ENCODE measurements at regions not wholly inside any gene's neighbourhood (a gene's known extent, or its start where the extent isn't known, plus 50 kb on each side); places are given as distances from the start of the nearest gene placed in this dataset.

DNA sequence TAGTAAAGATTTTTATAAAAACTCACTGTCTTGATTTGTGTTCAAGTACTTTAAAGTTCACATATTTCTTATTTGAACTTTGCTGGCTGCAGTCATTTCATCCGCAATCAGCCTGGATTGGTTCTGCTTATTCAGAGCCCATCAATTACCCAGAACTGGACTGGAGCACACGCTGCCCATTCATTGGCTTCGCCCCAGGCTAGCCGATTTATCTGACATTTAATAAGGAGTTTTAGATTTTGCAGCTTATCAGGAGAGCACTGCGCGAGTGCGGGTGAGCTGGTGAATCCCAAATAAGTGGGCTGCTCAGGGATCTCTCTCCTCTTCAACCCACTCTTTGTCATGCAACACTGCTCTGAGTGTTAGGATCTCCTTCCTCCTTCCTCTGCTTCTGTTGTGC is 166.0 kb upstream of the GPR26 start:
- ATAC-seq (no peak), DNase-seq (ENCODE audit: low spot score) (no peak)
- intact Hi-C loops (cut with DNase I), result no loop called here

DNA sequence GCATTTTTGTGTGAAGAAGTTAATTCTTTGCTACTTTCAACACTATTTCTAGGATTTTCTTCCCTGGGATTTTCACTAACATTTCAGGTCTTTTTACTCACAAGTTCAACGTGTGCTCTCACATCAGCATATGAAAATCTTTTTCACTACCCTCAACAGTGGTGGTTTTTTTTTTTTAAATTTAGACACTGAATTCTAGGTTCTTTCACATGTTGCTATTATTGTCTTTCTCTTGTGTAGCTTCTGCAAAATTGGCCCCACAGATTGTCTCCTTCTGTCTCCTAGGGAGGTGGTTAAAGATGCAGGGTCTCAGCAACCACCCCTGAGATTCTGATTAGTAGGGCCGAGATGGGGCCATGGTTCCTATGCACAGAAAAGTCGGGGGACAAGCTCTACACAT is 165.0 kb upstream of the GPR26 start:
- DNase-seq (ENCODE audit: low spot score) (no peak), ATAC-seq (no peak)
- intact Hi-C loops (cut with DNase I), result no loop called here

DNA sequence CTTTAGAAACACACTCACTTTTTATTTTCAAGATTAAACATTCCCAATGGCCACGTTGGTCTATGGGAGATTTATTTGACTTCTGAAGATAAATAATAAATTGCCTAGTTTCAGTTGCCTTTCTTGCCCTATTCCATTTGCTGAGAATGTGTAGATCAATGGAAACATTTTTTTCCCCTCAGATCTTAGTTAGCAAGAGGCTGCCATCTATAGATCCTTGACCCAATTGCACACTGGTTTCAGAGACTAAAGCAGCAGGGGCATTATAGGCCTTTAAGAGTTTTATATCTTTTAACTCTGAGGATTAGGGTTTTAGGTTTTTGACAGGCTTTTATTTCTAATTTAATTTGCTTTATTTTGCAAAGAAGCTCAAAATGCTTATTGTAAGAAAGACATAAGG is 163.2 kb upstream of the GPR26 start:
- no peak for DNase-seq (ENCODE audit: low spot score)
- intact Hi-C loops (cut with DNase I), result no loop called here
- ATAC-seq, result no peak

DNA sequence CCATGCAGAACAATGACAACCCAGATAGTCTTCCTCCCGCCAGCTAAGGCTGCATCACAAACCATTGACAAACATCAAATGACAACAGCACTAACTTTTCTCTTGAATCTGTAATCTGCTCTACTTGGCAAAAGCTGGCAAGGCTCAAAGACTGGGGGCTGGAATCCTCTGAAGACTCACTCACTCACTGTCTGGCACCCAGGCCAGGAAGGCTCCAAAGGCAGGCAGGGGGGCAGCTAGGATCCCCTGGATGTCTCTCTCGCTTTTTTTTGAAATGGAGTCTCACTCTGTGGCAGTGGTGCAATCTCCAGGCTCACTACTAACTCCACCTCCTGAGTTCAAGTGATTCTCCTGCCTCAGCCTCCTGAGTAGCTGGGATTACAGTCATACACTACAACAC is 159.7 kb upstream of the GPR26 start:
- intact Hi-C loops (cut with DNase I), result no loop called here
- DNase-seq (ENCODE audit: low spot score) (no peak), ATAC-seq (no peak)

DNA sequence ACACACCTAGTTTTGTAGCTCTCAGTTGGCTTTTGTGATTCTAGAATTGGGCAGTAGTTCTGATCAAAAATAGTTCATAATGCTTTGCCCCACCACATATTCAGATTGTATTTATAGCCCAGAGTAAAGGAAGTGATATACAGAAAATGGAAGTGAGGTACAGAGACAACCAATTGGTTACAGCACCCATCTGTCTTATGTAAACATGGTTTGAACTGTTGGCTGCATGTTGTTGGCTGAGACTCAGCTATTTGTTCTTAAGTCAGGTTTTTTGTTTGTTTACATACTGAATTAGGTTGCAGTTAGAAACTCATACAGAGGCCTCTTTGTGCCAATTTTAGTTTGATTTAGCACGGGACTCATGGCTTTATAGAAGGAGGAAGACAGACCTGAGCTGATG is 158.9 kb upstream of the GPR26 start:
- intact Hi-C loops (cut with DNase I), result no loop called here
- DNase-seq (ENCODE audit: low spot score) (no peak), ATAC-seq (no peak)

DNA sequence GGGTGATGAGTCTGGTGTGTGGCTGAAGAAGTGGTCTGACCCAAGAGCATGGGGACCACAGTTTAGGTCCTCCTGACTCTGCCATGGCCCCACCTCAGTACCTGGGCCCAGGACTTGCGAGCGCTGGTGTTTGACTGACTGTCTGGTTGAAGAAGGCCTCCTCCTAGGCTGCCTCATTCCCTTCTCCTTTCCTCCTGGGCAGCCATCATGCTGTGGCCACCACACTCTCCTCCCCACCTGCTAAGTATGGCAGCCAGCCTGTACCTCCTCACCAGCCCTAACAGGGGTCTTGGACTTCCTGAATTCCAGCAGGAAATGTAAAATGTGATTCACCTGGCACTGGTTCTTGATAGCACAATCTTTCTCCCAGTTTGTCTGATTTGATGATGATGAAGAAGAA is 156.8 kb upstream of the GPR26 start:
- intact Hi-C loops (cut with DNase I), result no loop called here
- DNase-seq (ENCODE audit: low spot score) (no peak), ATAC-seq (no peak)

DNA sequence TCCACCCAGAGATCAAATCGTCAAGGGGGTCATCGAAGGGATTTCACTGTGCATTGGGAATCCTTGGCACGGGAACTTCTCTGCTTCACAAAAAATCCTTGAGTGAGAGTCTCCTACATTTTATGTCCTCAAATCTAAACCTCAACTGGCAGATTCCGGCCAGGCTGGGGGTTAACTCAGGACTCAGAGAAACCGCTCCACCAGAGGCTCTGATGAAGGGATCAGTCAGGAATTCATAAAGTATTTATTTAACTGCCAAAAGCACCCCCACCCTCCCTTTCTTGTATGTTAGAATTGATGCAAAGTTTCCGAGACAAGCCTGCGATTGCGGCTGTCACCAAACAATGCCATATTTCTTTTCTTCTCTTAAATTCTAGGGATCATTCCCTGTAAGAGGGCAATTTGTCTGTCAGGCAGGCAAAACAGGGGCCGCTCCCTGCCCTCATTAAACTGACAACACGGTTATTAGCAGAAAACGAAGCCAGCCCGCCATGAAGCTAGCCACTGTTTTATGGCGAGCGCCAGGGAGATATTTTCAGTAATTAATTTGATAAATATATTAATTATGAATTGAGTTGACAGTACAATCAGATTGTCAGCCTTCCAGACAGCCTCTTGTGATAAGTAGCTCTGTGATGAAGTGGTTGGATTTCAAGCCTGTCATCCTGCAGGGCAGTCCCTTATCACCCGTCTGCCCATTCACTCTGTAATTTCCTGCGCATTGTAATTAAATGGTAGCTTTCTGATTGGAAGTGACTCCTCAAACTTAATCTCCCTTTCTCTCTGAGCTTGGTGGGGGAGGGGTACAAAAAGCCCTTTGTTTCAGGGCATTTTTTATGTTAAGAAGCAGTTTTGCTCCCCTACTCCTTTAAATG is 153.0 kb upstream of the GPR26 start:
- no peak for DNase-seq (ENCODE audit: low spot score)
- intact Hi-C loops (cut with DNase I), result no loop called here
- no peak for ATAC-seq

DNA sequence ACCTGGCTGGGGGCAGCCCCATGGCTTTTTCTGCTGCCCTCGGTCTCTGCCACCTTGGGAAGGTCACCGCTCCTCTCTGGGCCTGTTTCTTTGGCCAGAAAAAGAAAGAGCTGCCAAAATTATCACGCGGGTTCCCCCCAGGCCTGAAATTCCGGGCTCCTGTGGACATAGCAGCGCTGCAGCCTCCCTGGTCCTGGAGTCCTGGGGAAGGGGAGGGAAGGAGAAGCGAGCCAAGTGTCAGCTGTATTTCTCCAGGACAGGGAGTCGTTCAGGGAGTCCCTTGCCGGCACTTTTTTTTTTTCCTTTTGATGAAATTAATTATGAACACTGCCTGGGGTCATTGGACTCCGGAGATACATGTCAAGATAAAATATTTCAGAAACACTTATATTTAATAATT is 152.3 kb upstream of the GPR26 start:
- DNase-seq (ENCODE audit: low spot score) (no peak), ATAC-seq (no peak)
- intact Hi-C loops (cut with DNase I), result no loop called here

DNA sequence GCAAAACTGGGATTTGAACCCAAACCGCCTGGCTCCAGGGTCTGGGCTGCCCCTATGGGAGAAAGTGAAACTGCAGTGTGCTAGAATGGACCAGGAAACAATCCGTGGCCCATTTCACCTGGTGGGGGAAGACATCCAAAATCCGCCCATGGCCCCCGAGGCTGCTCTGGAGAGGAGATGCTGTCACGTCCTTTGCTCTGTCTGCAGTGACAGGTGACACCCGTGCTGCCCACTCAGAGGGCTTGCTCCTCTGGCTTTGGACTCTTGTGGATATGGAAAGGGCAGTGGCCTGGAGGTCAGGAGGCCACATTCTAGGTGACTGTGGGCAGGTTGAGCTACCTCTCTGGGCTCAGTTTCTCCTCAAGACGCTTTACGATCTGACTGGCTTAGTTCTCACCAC is 151.2 kb upstream of the GPR26 start:
- DNase-seq (ENCODE audit: low spot score) (no peak), ATAC-seq (no peak)
- intact Hi-C loops (cut with DNase I), result no loop called here

DNA sequence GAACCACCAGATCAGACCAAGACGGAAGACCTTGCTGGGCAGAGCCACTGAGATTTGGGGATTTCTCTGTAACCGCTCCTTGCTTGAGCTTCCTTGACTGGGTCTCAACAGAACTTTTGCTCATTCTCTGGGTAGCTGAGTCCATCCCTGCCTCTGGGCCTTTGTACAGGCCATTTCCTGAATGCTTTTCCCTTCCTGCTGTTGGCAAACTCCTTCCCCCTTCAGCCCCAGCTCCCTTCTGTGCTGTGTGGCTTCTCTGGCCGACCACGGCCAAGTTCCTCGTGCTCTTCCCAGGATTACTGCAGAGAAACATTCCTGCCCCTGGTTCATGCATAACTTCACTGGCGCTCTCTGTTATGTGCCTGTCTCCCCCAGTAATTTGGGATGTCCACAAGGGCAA is 150.5 kb upstream of the GPR26 start:
- DNase-seq (ENCODE audit: low spot score), result no peak

DNA sequence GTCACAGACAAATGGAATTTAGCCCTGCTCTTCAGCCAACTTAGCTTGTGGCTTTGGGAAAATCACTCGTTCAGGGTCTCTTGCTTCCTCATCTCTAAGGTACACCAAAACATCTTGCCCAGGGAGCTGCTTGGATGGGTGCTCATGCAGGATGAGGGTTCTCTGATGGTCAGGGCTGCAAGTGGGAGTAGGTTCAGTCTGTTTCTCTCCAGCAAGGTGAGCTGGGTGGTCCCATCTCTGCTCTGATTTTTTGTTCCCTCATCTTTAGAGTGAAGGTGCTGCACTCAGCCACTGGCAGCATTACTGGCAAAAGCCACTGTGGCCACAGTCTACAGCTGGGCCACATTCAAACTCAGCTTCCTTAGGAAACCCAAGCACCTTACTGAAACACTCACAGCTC is 149.9 kb upstream of the GPR26 start:
- intact Hi-C loops (cut with DNase I), result no loop called here
- DNase-seq (ENCODE audit: low spot score) (no peak), ATAC-seq (no peak)

More for the DNA sequence above, 150.5 kb upstream of the GPR26 start:
- intact Hi-C loops (cut with DNase I), result no loop called here
- ATAC-seq, result no peak

DNA sequence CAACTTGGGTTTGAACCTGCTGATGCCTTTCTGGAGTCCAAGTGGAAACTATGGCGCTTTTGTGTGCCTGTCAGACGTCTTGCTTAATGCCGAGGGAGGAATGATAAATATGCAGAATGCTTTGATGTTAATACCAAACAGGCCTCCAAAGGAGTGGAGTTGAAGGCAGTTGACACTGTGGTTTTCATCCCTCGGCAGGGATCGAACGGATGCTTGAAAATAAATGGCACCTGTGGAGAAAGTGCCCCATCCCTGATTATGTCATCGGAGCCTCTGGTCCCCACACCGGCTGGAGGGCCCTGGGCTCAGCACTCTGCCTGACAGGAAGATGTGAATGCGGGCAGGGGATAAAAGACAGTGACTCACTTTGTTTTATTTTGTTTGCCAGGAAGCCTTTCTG is 148.7 kb upstream of the GPR26 start:
- intact Hi-C loops (cut with DNase I), result no loop called here
- DNase-seq (ENCODE audit: low spot score) (no peak), ATAC-seq (no peak)

DNA sequence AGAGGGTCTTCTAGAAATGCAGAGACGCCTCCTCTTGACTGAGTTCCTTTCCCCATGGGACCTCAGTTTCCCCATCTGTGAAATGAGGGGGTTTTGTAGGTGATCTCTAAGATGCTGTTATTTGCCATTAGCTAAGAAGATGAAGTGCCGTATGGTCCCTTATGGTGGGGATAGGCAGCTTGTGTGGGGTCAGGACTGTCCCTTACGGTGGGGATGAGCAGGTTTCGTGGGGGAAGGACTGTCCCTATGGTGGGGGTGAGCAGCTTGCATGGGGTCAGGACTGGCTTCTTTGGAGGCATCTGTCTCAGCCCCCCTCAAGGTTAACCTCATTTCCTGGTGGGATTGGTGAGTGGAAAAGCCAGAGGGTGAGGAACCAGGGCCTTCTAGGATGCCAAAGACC is 148.3 kb upstream of the GPR26 start:
- ATAC-seq (no peak), DNase-seq (ENCODE audit: low spot score) (no peak)
- intact Hi-C loops (cut with DNase I), result no loop called here

DNA sequence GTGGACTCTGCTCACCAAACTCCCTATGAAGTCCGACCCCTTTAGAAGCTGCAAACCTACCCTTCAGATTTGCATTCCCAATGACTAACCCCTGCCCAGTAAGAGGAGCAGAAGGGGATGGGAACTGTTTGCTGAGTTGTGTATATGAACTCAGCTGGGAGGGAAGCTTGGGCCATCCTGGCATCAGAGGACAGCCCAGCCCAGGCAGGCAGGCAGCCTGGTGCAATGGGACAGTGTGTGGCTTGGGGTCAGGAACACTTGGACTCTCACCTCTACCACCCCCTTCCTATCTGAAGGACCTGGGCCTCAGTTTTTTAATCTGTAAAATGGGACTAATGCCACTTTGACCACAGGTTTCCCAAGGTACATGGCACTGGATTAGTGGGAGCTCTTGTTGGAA is 147.4 kb upstream of the GPR26 start:
- DNase-seq (ENCODE audit: low spot score), result no peak
- intact Hi-C loops (cut with DNase I), result no loop called here
- no peak for ATAC-seq

DNA sequence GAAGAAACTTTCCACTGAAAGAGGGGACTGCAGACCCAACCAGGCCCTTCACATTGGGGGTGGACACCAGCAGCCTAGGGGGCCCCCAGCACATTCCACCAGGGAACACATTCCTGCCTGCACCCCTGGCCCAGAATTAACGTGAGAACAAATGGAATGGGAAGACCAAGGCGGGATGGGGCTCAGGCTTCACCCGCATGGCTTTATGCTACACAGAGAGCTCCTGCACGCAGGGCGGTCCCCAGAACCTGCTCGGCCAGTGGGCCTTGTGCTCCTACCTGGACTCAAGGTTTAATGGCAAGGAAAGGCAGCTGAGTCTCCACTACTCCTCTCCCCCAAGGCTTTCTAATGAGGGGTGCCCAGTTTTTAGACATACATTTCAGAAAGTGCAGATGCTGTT is 146.3 kb upstream of the GPR26 start:
- ATAC-seq (no peak), DNase-seq (ENCODE audit: low spot score) (no peak)
- intact Hi-C loops (cut with DNase I), result no loop called here

DNA sequence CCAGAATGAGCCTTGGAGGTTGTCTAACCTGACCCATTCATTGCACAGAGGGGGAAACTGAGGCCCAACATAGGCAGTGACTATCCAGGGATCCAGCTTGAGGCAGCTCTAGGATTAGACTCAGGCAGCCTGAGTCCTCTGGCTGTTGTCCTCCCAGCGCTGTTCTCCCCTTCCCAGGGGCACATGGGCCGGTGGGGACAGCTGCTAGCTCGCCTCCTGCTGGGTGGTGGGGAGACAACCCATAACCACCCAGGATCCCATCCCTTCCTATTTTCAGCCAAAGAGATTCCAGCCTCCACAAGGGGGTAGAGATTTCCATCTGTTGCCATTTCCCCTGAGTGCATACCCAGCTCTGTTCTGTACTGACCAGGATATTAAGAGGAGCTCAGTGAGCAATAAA is 145.1 kb upstream of the GPR26 start:
- intact Hi-C loops (cut with DNase I), result no loop called here
- no peak for ATAC-seq
- DNase-seq (ENCODE audit: low spot score), result no peak

DNA sequence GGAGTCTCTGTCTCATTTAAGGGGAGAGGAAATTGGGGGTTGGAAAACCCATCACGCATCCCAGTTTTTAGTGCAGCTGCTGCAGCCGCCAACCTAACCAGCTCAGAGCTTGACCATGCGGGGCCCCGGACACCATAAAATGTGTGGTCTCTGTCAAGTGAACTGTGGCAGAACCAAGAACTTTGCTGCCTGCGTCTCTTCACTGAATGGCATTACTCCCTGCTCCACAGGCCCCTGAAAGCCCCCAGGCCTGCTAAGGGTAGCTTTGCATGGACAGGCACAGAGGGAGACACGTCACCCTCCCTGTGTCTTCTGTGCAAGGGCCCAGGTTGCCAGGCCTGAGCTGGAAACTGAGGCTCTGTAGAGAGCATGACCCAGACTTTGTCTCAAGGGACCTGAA is 144.6 kb upstream of the GPR26 start:
- intact Hi-C loops (cut with DNase I), result no loop called here
- ATAC-seq, result no peak
- no peak for DNase-seq (ENCODE audit: low spot score)

DNA sequence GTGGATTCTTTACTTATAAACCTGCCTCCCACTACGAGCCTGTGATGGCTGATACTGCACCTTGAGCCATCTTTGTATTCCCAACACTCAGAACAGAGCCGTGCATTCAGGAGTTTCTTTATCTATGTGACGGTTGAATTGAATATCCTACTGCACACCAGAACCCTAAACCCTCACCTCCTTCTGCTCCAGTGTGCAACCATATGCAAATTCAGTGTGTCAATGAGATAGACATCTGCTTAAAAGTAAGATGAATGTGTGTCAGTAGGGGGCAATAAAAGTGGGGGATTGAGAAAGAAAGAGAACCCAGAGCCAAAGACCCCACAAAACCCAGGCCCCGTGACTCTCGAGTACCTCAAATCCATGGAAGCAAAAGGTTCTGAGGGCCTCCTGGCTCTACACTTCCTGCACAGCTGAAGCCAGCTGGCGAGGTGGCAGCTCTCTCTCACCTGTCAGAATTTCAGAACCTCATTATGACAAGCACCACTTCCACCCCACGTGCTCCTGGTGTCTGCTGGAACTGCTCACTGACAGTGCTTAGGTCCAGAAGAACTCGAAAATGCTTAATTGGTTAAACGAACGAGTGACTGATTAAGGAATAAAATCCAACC is 143.3 kb upstream of the GPR26 start:
- ATAC-seq, result no peak
- intact Hi-C loops (cut with DNase I), result no loop called here
- no peak for DNase-seq (ENCODE audit: low spot score)

DNA sequence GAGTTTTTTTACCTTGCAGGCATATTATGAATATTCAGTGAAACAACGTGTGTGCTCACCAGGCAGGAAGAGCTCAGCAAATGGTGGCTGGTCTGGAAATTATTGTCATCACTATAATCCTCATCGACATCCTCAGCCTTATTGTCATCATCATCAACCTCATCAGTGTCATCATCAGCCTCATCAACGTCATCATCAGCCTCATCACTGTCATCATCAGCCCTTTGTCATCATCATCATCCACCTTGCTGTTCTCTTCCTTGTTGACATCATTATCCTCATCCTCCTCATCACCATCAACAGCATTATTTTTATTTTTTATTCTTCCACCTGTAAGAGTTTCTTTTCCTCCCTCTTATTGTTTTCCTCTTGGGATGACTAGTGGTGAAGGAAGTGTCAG is 142.3 kb upstream of the GPR26 start:
- intact Hi-C loops (cut with DNase I), result no loop called here
- ATAC-seq (no peak), DNase-seq (ENCODE audit: low spot score) (no peak)

DNA sequence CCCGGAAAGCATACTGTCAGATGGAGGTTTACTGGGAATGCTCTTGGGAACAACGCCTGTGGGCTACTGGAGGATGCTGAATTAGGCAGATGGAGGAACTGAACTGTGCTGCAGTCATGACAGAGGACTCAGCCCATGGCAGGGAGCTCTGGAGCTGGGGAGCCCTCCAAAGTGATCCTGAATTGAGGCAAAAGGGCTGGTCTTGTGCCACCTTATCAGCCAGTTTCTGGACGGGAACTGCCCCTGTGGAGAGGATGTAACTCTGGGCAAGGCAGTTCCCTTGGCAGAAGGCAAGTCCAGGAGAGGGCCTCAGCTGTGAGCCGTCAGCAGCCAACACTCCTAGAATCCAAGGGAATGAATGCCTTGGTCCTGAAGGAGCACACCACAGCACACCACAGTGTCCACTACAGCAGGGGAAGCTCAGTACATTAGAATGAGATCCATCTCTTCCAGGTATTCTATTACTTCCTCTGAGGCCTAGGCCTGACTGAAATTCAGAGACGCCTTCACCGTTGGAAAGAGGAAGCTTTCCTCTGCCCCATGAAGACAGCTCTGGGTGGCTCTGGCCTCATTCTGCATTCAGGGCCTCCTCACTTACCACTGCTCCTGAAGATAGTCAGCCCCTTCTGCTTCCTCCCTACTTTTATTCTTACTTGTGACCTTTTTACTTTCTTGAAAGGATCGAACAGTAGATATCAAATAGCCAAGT is 139.6 kb upstream of the GPR26 start:
- ATAC-seq (no peak), DNase-seq (ENCODE audit: low spot score) (no peak)
- intact Hi-C loops (cut with DNase I), result no loop called here

Measured in sciatic nerve (tissue), 2 donors.